ENCODE measurements at regions not wholly inside any gene's neighbourhood (a gene's known extent, or its start where the extent isn't known, plus 50 kb on each side); places are given as distances from the start of the nearest gene placed in this dataset.
A peak's percentile ranks its signal among the peaks of the same experiment; 100 is the strongest.

- no peak for DNase-seq (ENCODE audit: low spot score)
Observed at GRCh38 chr6:16974704-16975359, 127.0 kb upstream of the STMND1 start.

GRCh38 chr6:16974387-16974673 is 127.5 kb upstream of the STMND1 start:
- DNase-seq (ENCODE audit: low spot score) = no peak

GRCh38 chr6:16973545-16974386 is 128.1 kb upstream of the STMND1 start:
- no peak for DNase-seq (ENCODE audit: low spot score)

GRCh38 chr6:16973051-16973450 is 128.8 kb upstream of the STMND1 start:
- no peak for DNase-seq (ENCODE audit: low spot score)

GRCh38 chr6:16972535-16972934 is 129.3 kb upstream of the STMND1 start:
- DNase-seq (ENCODE audit: low spot score) = no peak

DNA sequence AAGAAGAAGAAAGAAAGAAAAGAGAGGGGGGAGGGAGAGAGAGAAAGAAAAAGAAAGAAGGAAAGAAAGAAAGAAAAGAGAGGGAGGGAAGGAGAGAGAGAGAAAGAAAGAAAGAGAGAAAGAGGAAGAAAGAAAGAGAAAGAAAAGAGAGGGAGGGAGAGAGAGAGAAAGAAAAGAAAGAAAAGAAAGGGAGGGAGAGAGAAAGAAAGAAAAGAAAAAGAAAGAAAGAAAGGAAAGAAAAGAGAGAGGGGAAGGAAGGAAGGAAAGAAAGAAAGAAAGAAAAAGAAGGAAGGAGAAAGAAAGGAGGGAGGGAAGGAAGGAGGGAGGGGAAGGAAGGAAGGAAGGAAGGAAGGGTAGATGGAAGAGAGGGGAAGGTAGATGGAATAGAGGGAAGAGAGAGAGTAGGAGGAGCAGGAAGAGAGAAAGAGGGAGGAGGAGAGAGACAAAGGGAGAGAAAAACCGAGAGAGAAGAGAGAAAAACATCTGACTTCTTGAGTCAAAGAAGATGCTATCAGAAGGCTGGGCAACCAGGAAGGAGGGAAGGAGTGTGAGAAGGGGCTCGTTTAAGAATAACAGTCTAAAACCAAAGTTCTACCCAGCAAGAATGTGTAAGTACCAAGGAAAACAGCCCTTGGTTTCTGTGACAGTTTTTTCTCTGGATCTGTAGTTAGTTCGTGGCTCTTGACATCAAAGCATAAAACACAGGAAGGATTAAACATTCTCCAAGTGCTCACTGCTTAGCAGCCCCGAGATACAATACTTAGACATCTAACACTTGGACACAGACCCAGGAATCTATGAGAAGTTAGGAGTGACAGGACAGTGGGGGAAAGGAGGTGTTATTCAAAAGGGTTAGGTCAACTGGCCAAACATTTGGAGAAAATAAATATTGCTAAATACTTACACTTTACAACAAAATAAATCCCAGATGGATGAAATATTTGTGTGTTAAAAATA is 131.9 kb upstream of the STMND1 start:
- no peak for DNase-seq (ENCODE audit: low spot score)

GRCh38 chr6:16968101-16968500 is 133.7 kb upstream of the STMND1 start:
- no peak for DNase-seq (ENCODE audit: low spot score)

DNA sequence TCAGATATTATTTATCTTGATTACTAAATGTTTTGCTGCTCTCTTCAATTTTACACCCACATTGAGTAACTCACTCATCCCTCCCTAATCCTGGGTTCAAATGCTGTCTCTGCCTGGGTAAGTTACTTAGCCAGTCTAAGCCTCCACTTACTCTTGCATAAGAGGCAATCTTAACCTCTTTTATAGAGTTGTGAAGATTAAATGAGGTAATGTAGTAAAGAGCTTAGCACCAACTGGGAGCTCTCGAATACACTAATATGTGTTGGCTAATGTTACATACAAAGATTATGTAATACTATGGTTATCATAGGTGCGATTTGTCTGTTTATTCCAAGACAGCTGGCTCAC is 134.4 kb upstream of the STMND1 start:
- no peak for DNase-seq (ENCODE audit: low spot score)

- no peak for DNase-seq (ENCODE audit: low spot score)
Observed at GRCh38 chr6:16966791-16967469, 134.9 kb upstream of the STMND1 start.

- no peak for DNase-seq (ENCODE audit: low spot score)
Observed at GRCh38 chr6:16965689-16966088, 136.2 kb upstream of the STMND1 start.

DNA sequence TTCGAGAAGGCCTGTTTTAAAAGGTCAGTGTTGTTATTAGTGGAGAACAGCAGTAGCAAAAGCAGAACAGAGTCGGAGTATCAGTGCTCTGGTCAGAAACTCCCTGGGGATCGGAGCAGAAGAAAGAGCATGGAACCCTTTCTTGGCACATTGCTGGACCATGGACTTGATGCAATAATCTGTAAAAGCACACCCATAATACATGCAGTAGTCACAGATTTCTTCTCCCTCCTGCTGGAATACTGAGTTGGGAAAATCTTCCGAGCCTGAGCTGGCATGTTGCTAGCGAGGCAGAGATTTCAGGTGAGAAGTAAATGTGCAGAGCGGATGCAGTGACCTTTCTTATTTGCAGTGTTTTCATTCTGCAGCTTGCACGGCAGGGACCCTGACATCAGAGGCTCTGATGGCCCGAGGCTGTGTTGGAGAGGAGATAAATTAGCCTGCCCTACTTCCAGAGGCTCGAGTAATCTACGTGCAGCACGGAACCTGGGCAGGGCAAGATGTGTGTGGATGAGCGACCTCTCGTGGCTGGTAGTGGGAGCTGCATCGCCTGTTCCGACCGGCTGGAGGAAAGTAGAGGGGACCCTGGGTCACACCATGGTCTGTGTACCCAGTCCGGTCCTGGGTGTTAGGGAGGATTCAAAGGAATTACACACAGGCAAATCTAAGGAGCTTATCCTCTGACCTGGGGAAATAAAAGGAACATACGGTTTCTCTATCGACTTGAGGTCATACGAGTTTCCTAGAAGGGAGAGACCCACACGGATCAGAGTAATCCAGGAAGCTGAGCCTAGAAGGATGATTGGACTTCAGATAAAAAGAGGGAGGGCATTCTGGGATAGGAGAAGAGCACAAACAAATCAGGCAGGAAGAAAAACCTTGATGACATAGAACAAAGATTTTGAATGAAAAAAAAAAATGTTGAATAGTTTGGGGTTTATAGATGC is 137.0 kb upstream of the STMND1 start:
- DNase-seq (ENCODE audit: low spot score) = peak; percentile 85

- DNase-seq (ENCODE audit: low spot score) = no peak
Observed at GRCh38 chr6:16961577-16961976, 140.3 kb upstream of the STMND1 start.

DNA sequence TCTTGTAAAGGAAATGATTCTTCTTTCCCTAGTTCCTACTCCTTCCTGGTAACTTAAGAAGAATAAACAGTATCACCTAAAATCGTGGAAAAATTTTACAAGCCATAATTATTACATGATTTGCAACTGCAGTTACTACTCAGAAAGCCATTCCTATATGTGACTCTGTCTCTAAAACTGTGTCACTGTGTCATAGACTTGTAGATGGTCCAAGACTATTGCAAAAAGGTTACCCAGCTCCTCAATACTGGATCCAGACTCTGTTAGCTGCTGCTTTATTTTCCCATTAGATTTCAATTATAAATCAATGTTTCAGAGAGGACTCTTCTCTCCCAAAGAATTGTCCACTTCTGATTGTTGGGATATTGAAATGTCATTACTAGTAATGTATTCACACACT is 142.1 kb upstream of the STMND1 start:
- no peak for DNase-seq (ENCODE audit: low spot score)

- DNase-seq (ENCODE audit: low spot score) = no peak
Observed at GRCh38 chr6:16956361-16956760, 145.5 kb upstream of the STMND1 start.

DNA sequence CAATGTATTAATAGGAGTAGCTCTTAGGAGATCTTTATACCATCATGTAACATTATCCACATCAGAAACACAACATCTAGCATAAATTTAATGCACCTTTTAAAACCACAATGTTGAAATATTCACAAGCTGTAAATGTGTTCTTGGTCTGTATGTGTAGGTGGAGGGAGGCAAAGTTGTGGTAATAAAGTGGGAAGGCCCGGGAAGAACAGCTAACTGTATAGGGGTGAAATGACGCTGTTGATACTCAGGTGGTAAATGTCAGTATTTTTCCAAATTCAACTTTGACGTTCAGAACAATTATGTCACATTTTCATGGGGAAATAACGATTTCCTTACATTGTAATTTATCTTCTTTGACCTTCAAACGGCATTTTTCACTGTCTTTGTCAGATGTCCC is 146.0 kb upstream of the STMND1 start:
- DNase-seq (ENCODE audit: low spot score) = no peak

GRCh38 chr6:16953905-16954304 is 147.9 kb upstream of the STMND1 start:
- DNase-seq (ENCODE audit: low spot score) = no peak

GRCh38 chr6:16953446-16953845 is 148.4 kb upstream of the STMND1 start:
- DNase-seq (ENCODE audit: low spot score) = no peak

DNA sequence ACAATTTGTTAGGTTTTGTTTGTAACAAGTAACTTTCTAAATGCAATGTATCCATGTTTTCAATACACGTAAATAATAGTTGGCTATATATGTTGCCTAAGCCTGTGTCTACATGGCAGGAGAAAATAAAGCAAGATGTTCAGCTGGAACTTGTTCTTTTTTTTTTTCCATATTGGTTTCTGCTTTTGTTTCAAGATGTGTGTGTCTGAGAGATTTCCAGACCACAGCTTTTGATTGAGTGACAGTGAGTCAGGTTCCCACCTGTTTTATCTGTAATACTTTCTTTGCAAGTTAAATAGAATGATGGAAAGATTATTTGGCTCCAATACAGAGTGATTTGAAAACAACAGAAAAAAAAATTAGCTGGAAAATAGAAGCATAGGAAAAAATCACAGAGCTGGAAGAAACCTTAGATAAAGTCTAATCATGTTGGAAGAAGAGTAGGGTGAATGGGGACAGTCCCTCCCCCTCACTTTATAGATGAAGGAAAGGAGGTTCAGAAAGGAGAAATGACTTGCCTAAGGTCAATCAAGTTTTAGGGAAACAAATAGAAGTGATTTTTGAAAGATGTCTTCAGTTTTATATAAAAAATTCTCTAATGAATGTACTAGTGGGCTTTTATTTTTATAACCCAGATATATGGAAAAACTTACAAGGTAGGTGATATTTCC is 150.9 kb upstream of the STMND1 start:
- DNase-seq (ENCODE audit: low spot score) = no peak

GRCh38 chr6:16950302-16950701 is 151.5 kb upstream of the STMND1 start:
- no peak for DNase-seq (ENCODE audit: low spot score)

DNA sequence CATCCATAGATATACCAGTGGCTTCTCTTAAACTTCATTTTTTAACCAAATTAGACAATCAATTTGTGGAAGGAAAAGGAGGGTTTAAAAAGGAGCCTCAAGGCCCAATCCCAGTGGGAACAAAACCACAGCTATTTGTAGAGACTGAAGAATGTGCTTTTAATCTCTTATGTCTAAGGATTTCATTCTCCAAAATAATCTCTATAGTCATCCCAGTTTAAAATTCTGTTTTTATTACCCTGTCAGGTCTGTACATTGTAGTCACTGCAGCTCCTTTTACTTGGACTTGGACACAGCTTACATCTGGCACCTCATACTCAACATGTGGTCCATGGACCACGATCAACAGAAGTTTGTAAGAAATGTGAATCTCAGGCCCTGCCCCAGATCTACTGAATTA is 152.1 kb upstream of the STMND1 start:
- DNase-seq (ENCODE audit: low spot score) = no peak

GRCh38 chr6:16948396-16948795 is 153.5 kb upstream of the STMND1 start:
- DNase-seq (ENCODE audit: low spot score) = no peak

Data from left forelimb (tissue), 1 donor.